ENCODE measurements at regions not wholly inside any gene's neighbourhood (a gene's known extent, or its start where the extent isn't known, plus 50 kb on each side); places are given as distances from the start of the nearest gene placed in this dataset.

GRCh38 chr16:9402293-9402860 lies 310.9 kb downstream of the HAPSTR1 start:
- no peak overlapping the region for H3K27ac ChIP-seq

DNA sequence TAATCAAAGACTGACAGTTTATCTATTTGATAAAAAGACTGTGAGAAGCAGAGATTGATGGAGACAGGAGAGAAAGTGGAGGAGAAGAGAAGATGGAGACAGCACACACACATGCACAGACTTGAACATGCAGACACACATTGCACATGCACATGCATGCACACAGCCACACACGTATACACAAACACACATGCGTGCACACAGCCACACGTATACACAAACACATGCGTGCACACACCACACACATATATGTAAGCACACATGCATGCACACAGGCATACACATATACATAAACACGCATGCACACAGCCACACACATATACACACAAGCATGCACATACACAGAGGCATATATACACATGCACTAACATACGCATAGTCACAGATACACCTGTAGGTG lies 313.4 kb downstream of the HAPSTR1 start:
- TF ChIP-seq CTCF (IDR thresholded peaks at IDR 0.05) = no peak
- no peaks in the 10 kb centered on the region for H3K27me3 ChIP-seq (replicated peaks; ENCODE audit: insufficient read depth)
- H3K4me3 ChIP-seq = no peak overlapping the region
- no peaks in the 10 kb centered on the region for H3K4me1 ChIP-seq (ENCODE audit: control insufficient read depth in 1 of 2, low read depth in 2 of 2)
- H3K36me3 ChIP-seq = no peaks in the 10 kb centered on the region
- no peak overlapping the region for H3K27ac ChIP-seq
- H3K9me3 ChIP-seq = no peaks in the 10 kb centered on the region
- ATAC-seq (ENCODE audit: insufficient number of reproducible peaks, low FRiP score, low read depth) (no peak), DNase-seq (ENCODE audit: low spot score) (no peak)

More at GRCh38 chr16:9402293-9402860, 310.9 kb downstream of the HAPSTR1 start:
- no peak for TF ChIP-seq CTCF (IDR thresholded peaks at IDR 0.05)
- Histone ChIP-seq H3K9me3 (no peaks in the 10 kb centered on the region), H3K27me3 (replicated peaks; ENCODE audit: insufficient read depth) (no peaks in the 10 kb centered on the region), H3K4me3 (no peak overlapping the region), H3K36me3 (no peaks in the 10 kb centered on the region), H3K4me1 (ENCODE audit: control insufficient read depth in 1 of 2, low read depth in 2 of 2) (no peaks in the 10 kb centered on the region)
- ATAC-seq (ENCODE audit: insufficient number of reproducible peaks, low FRiP score, low read depth) = no peak
- DNase-seq (ENCODE audit: low spot score) = no peak

DNA sequence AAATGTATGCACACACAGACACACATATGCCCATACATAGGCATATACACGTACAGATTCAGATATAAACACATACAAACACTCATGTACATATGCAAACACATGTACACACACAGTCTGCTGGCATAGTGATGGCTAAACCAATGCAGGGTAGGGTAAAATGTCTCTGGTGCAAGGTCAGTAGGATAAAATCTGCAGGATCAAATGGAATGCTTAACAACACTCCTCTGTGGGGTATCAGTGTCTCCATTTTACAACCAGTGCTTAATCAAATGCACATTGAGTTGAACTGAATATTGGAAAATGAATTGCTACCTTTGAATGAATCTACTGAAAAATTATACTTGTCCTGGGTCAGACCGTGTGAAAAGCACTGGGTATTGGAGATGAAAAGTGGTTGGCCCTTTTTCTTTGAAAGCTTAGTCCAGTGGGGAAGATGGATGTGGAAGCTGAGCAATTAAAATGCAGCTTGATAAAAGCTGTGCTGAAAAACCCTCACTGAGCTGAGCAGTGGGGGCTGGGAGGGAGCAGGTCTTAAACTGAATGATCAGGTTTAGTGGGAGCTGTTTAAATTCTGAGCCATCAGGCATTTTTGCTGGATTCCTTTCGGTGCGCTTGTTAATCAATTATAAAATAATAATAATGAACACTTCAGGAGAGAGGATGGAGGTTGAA lies 314.7 kb downstream of the HAPSTR1 start:
- Histone ChIP-seq H3K36me3 (no peaks in the 10 kb centered on the region), H3K9me3 (no peaks in the 10 kb centered on the region), H3K27ac (no peak overlapping the region), H3K4me1 (ENCODE audit: control insufficient read depth in 1 of 2, low read depth in 2 of 2) (no peaks in the 10 kb centered on the region), H3K4me3 (no peak overlapping the region), H3K27me3 (replicated peaks; ENCODE audit: insufficient read depth) (no peaks in the 10 kb centered on the region)
- no peak for TF ChIP-seq CTCF (IDR thresholded peaks at IDR 0.05)
- ATAC-seq (ENCODE audit: insufficient number of reproducible peaks, low FRiP score, low read depth) (no peak), DNase-seq (ENCODE audit: low spot score) (no peak)

GRCh38 chr16:9407206-9407758 lies 315.8 kb downstream of the HAPSTR1 start:
- Histone ChIP-seq H3K27me3 (replicated peaks; ENCODE audit: insufficient read depth) (no peaks in the 10 kb centered on the region), H3K36me3 (no peaks in the 10 kb centered on the region), H3K4me3 (no peak overlapping the region), H3K9me3 (no peaks in the 10 kb centered on the region), H3K4me1 (ENCODE audit: control insufficient read depth in 1 of 2, low read depth in 2 of 2) (no peaks in the 10 kb centered on the region), H3K27ac (no peak overlapping the region)
- ATAC-seq (ENCODE audit: insufficient number of reproducible peaks, low FRiP score, low read depth) (no peak), DNase-seq (ENCODE audit: low spot score) (no peak)
- TF ChIP-seq CTCF (IDR thresholded peaks at IDR 0.05) = no peak

DNA sequence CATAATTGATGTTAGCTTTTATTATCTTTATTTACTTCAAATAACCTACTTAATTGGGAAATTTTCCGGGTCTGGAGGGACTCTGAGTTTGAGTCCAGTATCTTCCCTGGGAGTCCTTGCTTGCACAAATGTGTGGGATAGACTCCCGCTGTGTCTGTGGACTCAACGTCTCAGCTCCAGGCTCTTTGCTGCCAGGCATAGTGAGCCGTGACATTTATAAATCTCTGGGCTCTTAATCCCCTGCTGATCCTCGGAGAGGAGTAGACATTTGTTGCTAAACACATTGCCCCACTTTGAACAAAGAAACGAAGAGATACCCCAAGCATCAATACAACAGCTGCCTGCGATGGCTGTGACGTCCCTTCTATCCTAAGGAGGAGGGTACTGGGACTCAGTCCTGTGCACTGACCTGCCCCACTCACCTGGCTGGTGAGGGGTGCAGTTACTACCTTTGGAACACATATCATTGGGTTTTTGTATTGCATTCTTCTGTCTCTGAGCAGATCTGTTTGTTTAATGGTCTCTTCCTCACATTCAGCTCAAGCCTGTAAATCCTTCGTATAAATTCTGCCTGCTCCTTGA lies 316.9 kb downstream of the HAPSTR1 start:
- ATAC-seq (ENCODE audit: insufficient number of reproducible peaks, low FRiP score, low read depth) (no peak), DNase-seq (ENCODE audit: low spot score) (no peak)
- Histone ChIP-seq H3K36me3 (no peaks in the 10 kb centered on the region), H3K27ac (no peak overlapping the region), H3K4me3 (no peak overlapping the region), H3K9me3 (no peaks in the 10 kb centered on the region), H3K27me3 (replicated peaks; ENCODE audit: insufficient read depth) (no peaks in the 10 kb centered on the region), H3K4me1 (ENCODE audit: control insufficient read depth in 1 of 2, low read depth in 2 of 2) (no peaks in the 10 kb centered on the region)
- no peak for TF ChIP-seq CTCF (IDR thresholded peaks at IDR 0.05)
